ENCODE measurements at regions not wholly inside any gene's neighbourhood (a gene's known extent, or its start where the extent isn't known, plus 50 kb on each side); places are given as distances from the start of the nearest gene placed in this dataset.
A peak's percentile ranks its signal among the peaks of the same experiment; 100 is the strongest.

- H3K36me3 Mint-ChIP-seq = no peaks in the 10 kb centered on the region
- no peaks in the 10 kb centered on the region for H3K27me3 Mint-ChIP-seq
- ATAC-seq (ENCODE audit: low read depth in 2 of 2) = no peak
- no peak overlapping the region for H3K4me3 Mint-ChIP-seq
- H3K4me1 Mint-ChIP-seq = no peaks in the 10 kb centered on the region
- no peak for DNase-seq
- no peak overlapping the region for H3K27ac Mint-ChIP-seq
- peaks cover 0 to 3% (median 0%) of the 10 kb centered on the region in 7 donors for H3K9me3 Mint-ChIP-seq
Measured at GRCh38 chr13:105278943-105279381, 1256.5 kb downstream of the EFNB2 start.

GRCh38 chr13:105276571-105276970 is 1258.9 kb downstream of the EFNB2 start:
- Mint-ChIP-seq H3K27ac (no peak overlapping the region), H3K4me3 (no peak overlapping the region)

DNA sequence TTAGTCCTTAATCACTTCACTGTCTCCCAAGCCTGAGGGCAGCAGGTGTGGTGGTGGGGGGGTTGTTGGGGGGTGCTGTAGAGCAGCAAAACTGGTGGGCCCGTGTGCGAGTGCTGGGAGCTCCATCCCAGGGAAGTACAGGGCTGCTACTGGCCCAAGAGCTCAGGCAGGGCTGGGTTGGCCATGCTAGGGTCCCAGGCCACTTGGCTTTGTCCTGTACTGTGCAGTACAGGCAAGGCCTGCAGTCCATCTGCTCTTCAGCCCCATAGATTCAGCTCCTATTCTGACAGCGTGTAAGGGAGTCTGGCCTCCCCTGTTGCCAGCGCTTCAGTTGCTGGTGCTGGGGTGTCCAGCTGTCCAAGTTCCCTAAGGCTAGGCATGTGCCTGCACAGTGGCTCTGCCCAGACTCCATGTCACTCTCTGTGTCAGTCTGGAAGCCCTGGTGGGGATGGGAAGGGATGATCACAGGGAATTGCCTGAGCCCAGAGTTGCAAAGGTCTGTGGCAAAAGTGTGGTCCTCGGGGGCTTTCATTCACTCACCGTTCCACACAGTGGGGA is 1261.7 kb downstream of the EFNB2 start:
- DNase-seq = no peak
- H3K27me3 Mint-ChIP-seq = no peaks in the 10 kb centered on the region
- H3K27ac Mint-ChIP-seq = no peak overlapping the region
- peaks cover 0 to 4% (median 3%) of the 10 kb centered on the region in 7 donors for H3K9me3 Mint-ChIP-seq
- H3K4me3 Mint-ChIP-seq = no peak overlapping the region
- peaks cover 0 to 3% (median 0%) of the 10 kb centered on the region in 3 donors for H3K4me1 Mint-ChIP-seq
- ATAC-seq (ENCODE audit: low read depth in 2 of 2) = no peak
- H3K36me3 Mint-ChIP-seq = no peaks in the 10 kb centered on the region

More at GRCh38 chr13:105276571-105276970, 1258.9 kb downstream of the EFNB2 start:
- H3K4me1 Mint-ChIP-seq = peaks cover 0 to 3% (median 0%) of the 10 kb centered on the region in 3 donors
- no peaks in the 10 kb centered on the region for H3K27me3 Mint-ChIP-seq
- ATAC-seq (ENCODE audit: low read depth in 2 of 2) (no peak), DNase-seq (no peak)
- no peaks in the 10 kb centered on the region for H3K36me3 Mint-ChIP-seq
- H3K9me3 Mint-ChIP-seq = peaks cover 0 to 4% (median 3%) of the 10 kb centered on the region in 7 donors

DNA sequence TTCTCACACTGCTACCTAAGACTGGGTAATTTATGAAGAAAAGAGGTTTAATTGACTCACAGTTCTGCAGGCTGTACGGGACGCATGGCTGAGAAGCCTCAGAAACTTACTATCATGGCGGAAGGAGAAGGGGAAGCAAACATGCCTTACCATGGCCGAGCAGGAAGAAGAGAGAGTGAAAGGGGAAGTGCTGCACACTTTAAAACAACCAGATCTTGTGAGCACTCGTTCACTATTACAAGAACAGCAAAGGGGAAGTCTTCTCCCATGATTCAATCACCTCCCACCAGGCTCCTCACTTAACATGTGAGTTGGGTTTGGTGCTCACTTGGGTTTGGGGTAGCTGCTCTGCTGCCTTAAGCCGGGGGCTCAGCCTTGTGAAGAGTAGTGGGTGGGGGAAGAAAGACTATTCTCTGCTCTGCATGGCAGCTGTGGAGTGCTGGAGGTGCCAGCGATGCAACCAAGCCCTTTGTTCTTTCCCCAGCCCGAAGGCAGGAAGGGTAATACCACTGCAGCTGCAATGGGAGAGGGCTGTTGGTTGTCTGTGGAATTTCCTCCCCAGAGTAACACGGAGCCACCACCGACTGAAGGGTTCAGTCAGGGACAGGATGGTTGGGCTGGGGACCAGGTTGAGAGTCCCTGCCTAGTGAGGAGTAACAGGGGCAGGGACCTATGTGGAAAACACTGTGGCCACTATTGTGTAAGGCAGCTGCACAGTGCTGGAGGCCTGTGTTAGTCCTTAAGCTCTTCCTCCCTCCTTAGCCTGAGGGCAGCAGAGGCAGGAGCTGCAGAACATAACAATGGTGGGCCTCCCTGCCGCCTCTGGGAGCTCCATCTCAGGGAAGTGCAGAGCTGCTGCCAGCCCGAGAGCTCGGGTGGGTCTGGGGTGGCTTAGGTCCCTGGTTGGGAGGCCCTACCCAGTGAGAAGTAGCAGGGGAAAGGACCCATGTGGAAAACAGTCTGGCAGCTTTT is 1262.5 kb downstream of the EFNB2 start:
- Mint-ChIP-seq H3K9me3 (peaks cover 0 to 4% (median 3%) of the 10 kb centered on the region in 7 donors), H3K4me3 (no peak overlapping the region), H3K36me3 (no peaks in the 10 kb centered on the region), H3K27me3 (no peaks in the 10 kb centered on the region), H3K4me1 (peaks cover 0 to 3% (median 0%) of the 10 kb centered on the region in 3 donors), H3K27ac (peak overlapping the region in 1 of 6 donors; percentile 11)
- ATAC-seq (ENCODE audit: low read depth in 2 of 2) = no peak
- DNase-seq = no peak

DNA sequence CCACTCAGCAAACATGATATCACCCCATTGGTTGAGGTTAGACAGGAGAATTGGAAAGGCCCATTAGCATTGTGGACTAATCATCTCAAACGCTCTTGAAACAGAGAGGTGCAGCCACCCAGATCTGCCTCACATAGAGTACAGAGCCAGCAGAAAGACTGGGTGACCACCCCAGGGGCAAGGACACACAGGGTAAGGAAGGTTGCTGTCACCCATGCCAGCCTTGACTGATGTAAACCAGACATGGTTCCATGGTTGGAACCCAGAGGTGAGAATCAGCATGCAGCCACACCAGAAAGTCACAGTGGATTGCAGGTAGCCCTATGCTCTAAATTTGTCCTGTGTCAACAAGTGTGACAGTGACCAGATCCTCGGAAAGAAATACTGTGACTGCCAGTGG is 1268.8 kb downstream of the EFNB2 start:
- Mint-ChIP-seq H3K27ac (no peak overlapping the region), H3K9me3 (peaks cover 0 to 3% (median 0%) of the 10 kb centered on the region in 7 donors), H3K4me3 (no peak overlapping the region), H3K4me1 (no peaks in the 10 kb centered on the region), H3K27me3 (no peaks in the 10 kb centered on the region), H3K36me3 (no peaks in the 10 kb centered on the region)
- ATAC-seq (ENCODE audit: low read depth in 2 of 2) (no peak), DNase-seq (no peak)

GRCh38 chr13:105262579-105262978 is 1272.9 kb downstream of the EFNB2 start:
- no peak for DNase-seq
- H3K4me1 Mint-ChIP-seq = no peaks in the 10 kb centered on the region
- no peak for ATAC-seq (ENCODE audit: low read depth in 2 of 2)
- no peaks in the 10 kb centered on the region for H3K36me3 Mint-ChIP-seq
- H3K4me3 Mint-ChIP-seq = no peak overlapping the region
- peaks cover 0 to 1% (median 0%) of the 10 kb centered on the region in 7 donors for H3K9me3 Mint-ChIP-seq
- H3K27me3 Mint-ChIP-seq = no peaks in the 10 kb centered on the region
- no peak overlapping the region for H3K27ac Mint-ChIP-seq

GRCh38 chr13:105259426-105259825 is 1276.0 kb downstream of the EFNB2 start:
- DNase-seq = no peak
- Mint-ChIP-seq H3K27ac (no peak overlapping the region), H3K27me3 (no peaks in the 10 kb centered on the region), H3K9me3 (no peaks in the 10 kb centered on the region), H3K36me3 (no peaks in the 10 kb centered on the region), H3K4me1 (no peaks in the 10 kb centered on the region), H3K4me3 (no peak overlapping the region)
- ATAC-seq (ENCODE audit: low read depth in 2 of 2) = no peak

DNA sequence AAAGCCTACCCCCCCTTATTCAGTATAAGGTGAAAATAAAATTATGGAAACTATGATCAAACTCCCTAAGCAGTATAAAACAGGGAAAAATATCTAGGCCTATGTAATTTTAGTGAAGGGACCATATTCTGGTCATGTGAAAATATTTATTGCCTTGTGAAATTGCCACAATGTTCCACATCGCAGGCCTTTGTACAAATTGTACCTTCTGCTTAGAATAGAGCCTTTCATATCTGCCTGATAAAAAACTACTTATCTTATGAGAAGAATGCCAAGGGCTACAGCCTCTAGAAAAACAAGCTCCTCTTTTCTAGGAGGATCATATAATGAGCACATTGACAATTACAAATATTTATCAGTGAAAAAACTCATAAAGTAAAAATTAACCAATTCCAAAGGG is 1280.0 kb downstream of the EFNB2 start:
- H3K9me3 Mint-ChIP-seq = peaks cover 0 to 3% (median 0%) of the 10 kb centered on the region in 7 donors
- no peak overlapping the region for H3K27ac Mint-ChIP-seq
- no peak for ATAC-seq (ENCODE audit: low read depth in 2 of 2)
- no peaks in the 10 kb centered on the region for H3K27me3 Mint-ChIP-seq
- no peak overlapping the region for H3K4me3 Mint-ChIP-seq
- no peak for DNase-seq
- H3K4me1 Mint-ChIP-seq = no peaks in the 10 kb centered on the region
- no peaks in the 10 kb centered on the region for H3K36me3 Mint-ChIP-seq

- H3K4me1 Mint-ChIP-seq = no peaks in the 10 kb centered on the region
- no peak for DNase-seq
- H3K9me3 Mint-ChIP-seq = peaks cover 0 to 14% (median 6%) of the 10 kb centered on the region in 7 donors
- H3K27me3 Mint-ChIP-seq = no peaks in the 10 kb centered on the region
- H3K27ac Mint-ChIP-seq = no peak overlapping the region
- H3K36me3 Mint-ChIP-seq = no peaks in the 10 kb centered on the region
- ATAC-seq (ENCODE audit: low read depth in 2 of 2) = no peak
- no peak overlapping the region for H3K4me3 Mint-ChIP-seq
Measured at GRCh38 chr13:105251293-105251692, 1284.2 kb downstream of the EFNB2 start.

- H3K9me3 Mint-ChIP-seq = peaks cover 0 to 14% (median 6%) of the 10 kb centered on the region in 7 donors
- no peak overlapping the region for H3K27ac Mint-ChIP-seq
- no peak for DNase-seq
- H3K36me3 Mint-ChIP-seq = no peaks in the 10 kb centered on the region
- no peak for ATAC-seq (ENCODE audit: low read depth in 2 of 2)
- H3K4me1 Mint-ChIP-seq = no peaks in the 10 kb centered on the region
- H3K4me3 Mint-ChIP-seq = peak overlapping the region in 1 of 8 donors; percentile 37
- H3K27me3 Mint-ChIP-seq = no peaks in the 10 kb centered on the region
Measured at GRCh38 chr13:105247830-105248229, 1287.6 kb downstream of the EFNB2 start.

GRCh38 chr13:105240371-105240770 is 1295.1 kb downstream of the EFNB2 start:
- Mint-ChIP-seq H3K36me3 (no peaks in the 10 kb centered on the region), H3K4me3 (no peak overlapping the region), H3K4me1 (no peaks in the 10 kb centered on the region), H3K27me3 (no peaks in the 10 kb centered on the region), H3K27ac (no peak overlapping the region), H3K9me3 (peaks cover 0 to 5% (median 0%) of the 10 kb centered on the region in 7 donors)
- ATAC-seq (ENCODE audit: low read depth in 2 of 2) (no peak), DNase-seq (no peak)

DNA sequence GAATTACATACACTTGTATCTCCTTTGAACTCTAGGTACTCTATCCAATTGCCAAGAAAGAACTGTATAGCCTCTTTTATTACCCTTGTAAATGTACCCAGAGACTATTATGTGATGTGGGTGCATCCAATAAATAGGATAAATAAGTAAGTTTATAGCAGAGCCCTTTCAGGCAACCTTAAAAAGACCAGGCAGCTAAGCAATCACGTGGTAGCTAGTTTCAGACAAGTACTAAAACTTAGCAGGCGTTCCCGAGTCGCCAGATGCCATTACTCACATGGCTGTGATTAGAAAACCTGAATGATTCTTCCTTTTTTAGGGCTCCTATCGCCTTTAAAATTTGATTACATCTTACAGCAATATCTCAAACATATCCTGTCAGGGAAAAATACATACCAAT is 1303.0 kb downstream of the EFNB2 start:
- Mint-ChIP-seq H3K4me3 (no peak overlapping the region), H3K36me3 (no peaks in the 10 kb centered on the region), H3K27ac (no peak overlapping the region), H3K9me3 (peaks cover 0 to 15% (median 6%) of the 10 kb centered on the region in 7 donors), H3K4me1 (no peaks in the 10 kb centered on the region), H3K27me3 (no peaks in the 10 kb centered on the region)
- ATAC-seq (ENCODE audit: low read depth in 2 of 2) (no peak), DNase-seq (no peak)

GRCh38 chr13:105232006-105232405 is 1303.5 kb downstream of the EFNB2 start:
- ATAC-seq (ENCODE audit: low read depth in 2 of 2) = no peak
- Mint-ChIP-seq H3K9me3 (peaks cover 0 to 12% (median 6%) of the 10 kb centered on the region in 7 donors), H3K27ac (no peak overlapping the region), H3K4me1 (no peaks in the 10 kb centered on the region), H3K36me3 (no peaks in the 10 kb centered on the region), H3K4me3 (no peak overlapping the region), H3K27me3 (no peaks in the 10 kb centered on the region)
- DNase-seq = no peak

GRCh38 chr13:105231579-105231978 is 1303.9 kb downstream of the EFNB2 start:
- no peak overlapping the region for H3K4me3 Mint-ChIP-seq
- ATAC-seq (ENCODE audit: low read depth in 2 of 2) = no peak
- H3K9me3 Mint-ChIP-seq = peaks cover 0 to 10% (median 6%) of the 10 kb centered on the region in 7 donors

More at GRCh38 chr13:105231579-105231978, 1303.9 kb downstream of the EFNB2 start:
- Mint-ChIP-seq H3K4me1 (no peaks in the 10 kb centered on the region), H3K36me3 (no peaks in the 10 kb centered on the region), H3K27me3 (no peaks in the 10 kb centered on the region), H3K27ac (no peak overlapping the region)
- no peak for DNase-seq

All from naive B cell (primary cell).